HuH-7.5 (cell line): ENCODE measurements at regions not wholly inside any gene's neighbourhood (a gene's known extent, or its start where the extent isn't known, plus 50 kb on each side); places are given as distances from the start of the nearest gene placed in this dataset.
"Not testable (repeated sequence)": the region's sequence is repeated elsewhere in the genome, so short reads cannot be mapped to it uniquely, and the experiment has no call there.

ENCODE experiments used
- DNase-seq: peaks from one replicate; pipeline ENCODE4 v3.0.0; 2011; ENCODE audit warnings: low spot score

- DNase-seq = no peak
These were observed 319.6 kb downstream of the PTTG2 start for GRCh38 chr4:38279650-38280322.

GRCh38 chr4:38280323-38280706 is 320.1 kb downstream of the PTTG2 start:
- no peak for DNase-seq

- DNase-seq = no peak
These were observed 321.3 kb downstream of the PTTG2 start for GRCh38 chr4:38281371-38282071.

DNA sequence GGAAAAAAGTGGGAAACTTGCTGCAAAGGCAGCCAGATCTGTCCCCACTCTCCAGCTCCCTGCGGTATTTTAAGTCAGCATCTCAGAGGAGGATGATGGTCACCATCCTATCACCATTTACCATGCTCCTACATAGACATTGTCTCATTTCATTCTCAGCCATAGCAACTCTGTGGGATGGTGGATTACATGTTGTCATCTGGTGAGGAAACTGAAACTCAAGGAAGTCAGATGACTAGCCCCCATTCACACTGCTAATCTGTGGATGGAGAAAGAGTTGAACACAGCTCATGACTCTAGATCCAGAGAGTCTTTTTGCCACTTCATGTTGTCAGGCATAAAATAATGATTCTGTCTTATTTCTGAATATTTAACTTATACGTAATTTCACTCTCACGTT is 323.5 kb downstream of the PTTG2 start:
- no peak for DNase-seq

GRCh38 chr4:38284294-38285030 is 324.3 kb downstream of the PTTG2 start:
- no peak for DNase-seq

GRCh38 chr4:38287101-38287851 is 327.1 kb downstream of the PTTG2 start:
- no peak for DNase-seq

DNA sequence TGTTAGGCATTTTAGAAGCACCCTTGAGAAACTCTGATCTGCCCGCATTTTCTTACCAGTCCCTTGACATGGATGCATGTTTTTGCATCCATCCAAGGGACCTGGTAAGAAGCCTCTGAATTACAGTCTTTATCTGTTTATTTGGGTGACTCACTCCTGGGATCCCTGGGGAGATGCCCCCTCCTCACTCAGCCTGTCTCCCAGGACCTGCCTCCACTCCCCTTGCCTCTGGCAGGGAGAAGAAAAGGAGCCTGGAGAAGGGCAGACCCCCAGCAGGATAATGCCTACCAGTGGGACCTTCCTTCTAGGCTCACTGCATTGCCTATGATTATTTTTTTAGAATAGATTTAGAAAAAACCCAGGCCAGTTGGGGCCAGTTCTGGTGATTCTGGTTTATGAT is 329.4 kb downstream of the PTTG2 start:
- no peak for DNase-seq

DNA sequence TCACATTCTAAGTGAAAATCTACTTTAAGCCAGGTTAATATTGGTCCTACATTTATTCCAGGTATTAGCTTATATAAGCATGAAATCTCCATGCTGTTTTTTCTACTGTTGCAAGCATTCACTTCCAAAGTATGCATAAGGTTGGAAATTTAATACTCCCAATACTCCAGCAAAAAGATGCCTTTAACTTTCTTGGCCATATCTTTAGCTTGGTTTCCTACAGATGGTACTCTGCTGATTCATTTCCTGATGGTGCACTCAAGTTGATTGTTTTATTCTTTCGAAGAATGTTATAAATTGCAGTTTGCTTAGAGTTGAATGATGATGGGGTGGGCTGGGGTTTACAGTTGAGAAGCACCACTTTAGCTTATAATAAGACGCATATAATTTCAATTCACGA is 330.2 kb downstream of the PTTG2 start:
- no peak for DNase-seq

- DNase-seq = no peak
These were observed 330.7 kb downstream of the PTTG2 start for GRCh38 chr4:38290914-38291313.

GRCh38 chr4:38292529-38292928 is 332.3 kb downstream of the PTTG2 start:
- DNase-seq = no peak

- no peak for DNase-seq
These were observed 334.0 kb downstream of the PTTG2 start for GRCh38 chr4:38294238-38294637.

DNA sequence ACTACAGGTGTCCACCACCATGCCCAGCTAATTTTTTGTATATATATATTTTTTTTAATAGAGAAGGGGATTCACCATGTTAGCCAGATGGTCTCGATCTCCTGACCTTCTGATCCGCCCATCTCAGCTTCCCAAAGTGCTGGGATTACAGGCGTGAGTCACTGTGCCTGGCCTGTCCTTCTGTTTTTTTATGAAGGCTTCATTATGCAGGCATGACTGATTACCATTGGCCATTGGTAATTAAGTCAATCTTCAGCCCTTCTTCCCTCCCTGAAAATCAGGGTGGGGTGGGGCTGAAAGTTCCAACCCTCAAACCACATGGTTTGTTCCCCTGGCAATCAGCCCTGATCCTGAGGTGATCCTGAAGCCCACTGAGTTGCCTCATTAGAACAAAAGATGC is 336.9 kb downstream of the PTTG2 start:
- DNase-seq = no peak

DNA sequence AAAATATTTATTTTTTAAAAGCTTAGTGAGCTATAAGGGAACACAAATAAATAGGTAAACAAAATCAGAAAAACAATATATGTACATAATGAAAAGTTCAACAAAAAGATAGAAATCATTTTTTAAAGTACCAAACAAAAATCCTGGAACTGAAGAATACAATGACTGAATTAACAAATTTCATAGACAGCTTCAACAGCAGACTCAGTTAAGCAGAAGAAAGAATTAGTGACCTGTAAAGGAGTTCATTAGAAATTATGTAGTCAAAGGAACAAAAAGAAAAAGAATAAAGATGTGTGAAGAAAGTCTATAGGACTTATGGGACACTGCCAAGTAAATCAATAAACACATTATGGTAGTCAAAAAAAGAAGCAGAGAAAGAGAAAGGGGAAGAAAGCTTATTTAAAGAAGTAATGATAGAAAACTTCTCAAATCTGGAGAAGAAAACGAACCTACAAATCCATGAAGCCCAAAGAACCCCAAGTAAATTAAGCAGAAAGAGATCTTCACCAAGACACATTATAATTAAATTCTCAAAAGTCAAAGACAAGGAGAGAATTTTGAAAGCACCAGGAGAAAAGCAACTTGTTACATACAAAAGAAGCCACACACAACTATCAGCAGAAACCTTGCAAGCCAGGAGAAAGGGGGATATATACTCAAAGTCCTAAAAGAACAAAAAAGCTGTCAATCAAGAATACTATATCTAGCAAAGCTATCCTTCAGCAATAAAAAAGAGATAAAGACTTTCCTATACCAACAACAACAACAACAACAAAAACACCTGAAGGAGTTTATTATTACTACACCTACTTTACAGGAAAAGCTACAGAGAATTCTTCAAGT is 338.9 kb downstream of the PTTG2 start:
- DNase-seq = no peak

DNA sequence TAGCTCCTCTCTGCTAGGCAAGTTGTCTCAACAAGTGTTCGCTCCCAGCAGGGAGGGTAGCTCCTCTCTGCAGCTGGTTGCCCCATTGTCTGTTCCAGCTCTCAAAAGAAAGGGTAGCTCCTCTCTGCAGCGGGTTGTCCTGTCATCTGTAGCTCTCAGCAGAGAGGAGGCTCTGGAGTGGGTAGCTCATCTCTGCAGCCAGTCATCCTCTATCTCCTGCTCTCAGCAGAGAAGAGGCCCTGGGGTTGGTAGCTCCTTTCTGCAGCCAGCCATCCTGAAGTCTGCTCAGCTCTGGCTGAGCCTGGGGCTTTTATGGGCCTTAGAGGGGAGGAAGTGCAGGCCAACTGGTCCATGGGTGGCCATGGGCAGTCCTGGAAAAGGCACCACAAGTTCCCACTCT is 342.7 kb downstream of the PTTG2 start:
- no peak for DNase-seq

DNA sequence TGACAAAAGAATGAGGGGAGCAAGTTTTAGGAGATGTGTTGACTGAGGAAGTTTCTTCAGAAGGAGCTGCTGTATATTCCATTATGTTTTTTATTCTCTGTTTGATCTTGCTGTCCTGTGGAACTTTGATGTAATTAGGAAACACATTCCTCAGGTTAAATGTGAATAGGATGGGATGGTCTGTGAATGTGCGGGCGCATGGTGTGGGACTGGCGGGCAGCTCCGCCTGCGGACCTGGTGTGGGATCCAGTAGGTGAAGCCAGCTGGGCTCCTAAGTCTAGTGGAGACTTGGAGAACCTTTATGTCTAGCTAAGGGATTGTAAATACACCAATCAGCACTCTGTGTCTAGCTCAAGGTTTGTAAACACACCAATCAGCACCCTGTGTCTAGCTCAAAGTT is 344.3 kb downstream of the PTTG2 start:
- DNase-seq = not testable (repeated sequence)

GRCh38 chr4:38306482-38307071 is 346.4 kb downstream of the PTTG2 start:
- no peak for DNase-seq

GRCh38 chr4:38308728-38309311 is 348.6 kb downstream of the PTTG2 start:
- DNase-seq = no peak

DNA sequence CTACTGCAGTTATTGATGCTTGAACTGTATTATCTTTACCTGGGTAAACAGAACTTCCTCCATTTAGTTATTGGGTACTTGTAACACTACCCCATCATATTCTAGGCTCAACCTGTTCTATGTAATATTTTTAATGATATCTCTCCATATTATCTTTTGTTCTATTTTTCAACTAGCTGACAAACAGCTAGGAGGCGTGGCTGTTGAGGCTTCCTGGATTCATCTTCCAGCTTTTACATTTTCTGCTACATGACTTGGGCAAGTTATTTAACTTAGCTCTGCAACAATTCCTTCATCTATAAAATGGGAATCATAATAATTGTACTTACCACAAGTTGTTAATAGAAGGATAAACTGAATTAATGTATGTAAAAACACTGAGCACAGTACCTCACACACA is 349.3 kb downstream of the PTTG2 start:
- no peak for DNase-seq

DNA sequence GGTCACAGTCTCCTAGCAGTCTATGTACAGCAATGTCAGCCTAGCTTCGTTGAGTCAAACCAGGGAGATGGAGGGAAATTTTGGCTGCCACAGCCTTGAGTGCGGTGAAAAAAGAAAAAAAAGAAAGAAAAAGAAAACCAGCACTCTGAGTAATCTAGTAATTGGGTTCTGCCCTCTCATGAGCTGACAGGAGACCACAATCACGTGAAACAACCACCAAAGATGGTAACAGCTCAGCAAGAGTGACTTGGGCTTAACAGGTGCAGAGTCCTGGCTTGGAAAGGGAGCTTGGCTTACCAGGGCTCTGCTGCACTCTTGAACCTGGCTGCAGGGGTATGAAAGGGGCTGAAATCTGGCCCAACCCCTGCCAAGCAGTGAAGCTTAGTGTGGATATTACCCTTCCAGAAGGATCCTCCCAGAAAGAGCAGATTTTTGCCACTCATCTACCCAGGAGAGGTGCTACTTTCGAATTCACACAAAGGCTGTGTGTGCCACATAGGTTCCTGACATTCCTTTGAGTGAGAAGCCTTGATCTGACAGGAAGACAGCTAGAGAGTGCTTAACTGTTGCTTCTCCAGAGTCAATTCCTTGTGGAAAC is 350.3 kb downstream of the PTTG2 start:
- no peak for DNase-seq

DNA sequence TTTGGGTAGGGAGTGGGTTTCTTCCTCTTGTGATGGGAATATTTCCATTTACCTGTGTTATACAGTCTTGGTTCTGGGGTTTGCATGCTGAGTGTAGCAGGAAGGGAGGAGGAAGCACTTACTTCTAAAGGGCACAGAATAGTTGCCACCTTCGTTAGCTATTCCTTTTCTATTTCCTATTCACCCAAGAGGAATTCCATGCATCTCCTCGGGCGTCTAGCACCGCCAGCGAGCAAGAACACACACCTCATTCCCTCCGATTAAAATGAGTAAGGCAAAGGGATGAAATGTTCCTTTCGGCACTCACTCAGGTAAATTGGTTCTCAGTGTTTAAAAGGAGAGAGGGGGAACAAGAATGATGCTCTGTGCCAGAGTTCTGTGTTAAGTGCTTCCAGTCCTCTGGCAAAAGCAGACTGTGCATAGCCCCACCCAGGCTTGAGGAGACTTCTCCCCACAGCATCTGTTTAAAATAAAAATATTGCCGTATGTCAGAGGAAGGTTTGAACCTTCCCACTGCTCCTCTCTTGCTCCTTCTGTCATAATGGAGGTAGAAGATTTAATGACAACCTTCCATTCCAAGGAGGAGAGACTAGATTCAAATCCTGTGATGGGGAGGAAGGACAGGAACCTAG is 351.4 kb downstream of the PTTG2 start:
- DNase-seq = no peak
